GM12864 (cell line): ENCODE measurements at regions not wholly inside any gene's neighbourhood (a gene's known extent, or its start where the extent isn't known, plus 50 kb on each side); places are given as distances from the start of the nearest gene placed in this dataset.

Source experiments
- DNase-seq: peaks from one replicate; pipeline ENCODE4 v3.0.0-alpha.2; 2011; ENCODE audit warnings: low read depth
- H3K4me3 ChIP-seq: 2 replicates; pipeline ENCODE4 v1.5.1; 2011; ENCODE audit warnings: mild to moderate bottlenecking, low read depth, low read length, control low read depth
- CTCF ChIP-seq: IDR thresholded peaks from 2 replicates; pipeline ENCODE4 v1.5.1; 2011; ENCODE audit warnings: low read depth, mild to moderate bottlenecking, moderate library complexity, low read length, control low read depth, inconsistent platforms; ENCODE audit errors: missing control alignments

GRCh38 chr2:199659207-199659606 lies 191.8 kb downstream of the FTCDNL1 start:
- H3K4me3 ChIP-seq, result no peak overlapping the region
- no peak for TF ChIP-seq CTCF
- no peak for DNase-seq

- TF ChIP-seq CTCF, result no peak
- DNase-seq, result peak; percentile 5
Measured at GRCh38 chr2:199646439-199646838, 188.7 kb upstream of the SATB2 start.

GRCh38 chr2:199631129-199631528 lies 173.4 kb upstream of the SATB2 start:
- no peak for DNase-seq
- H3K4me3 ChIP-seq, result no peak overlapping the region

More at GRCh38 chr2:199646439-199646838, 188.7 kb upstream of the SATB2 start:
- H3K4me3 ChIP-seq, result no peak overlapping the region

GRCh38 chr2:199629301-199629700 lies 171.6 kb upstream of the SATB2 start:
- no peak overlapping the region for H3K4me3 ChIP-seq
- TF ChIP-seq CTCF, result no peak
- no peak for DNase-seq

More at GRCh38 chr2:199631129-199631528, 173.4 kb upstream of the SATB2 start:
- TF ChIP-seq CTCF, result no peak

- no peak for TF ChIP-seq CTCF
- no peak for DNase-seq
- H3K4me3 ChIP-seq, result no peak overlapping the region
Measured at GRCh38 chr2:199627417-199627816, 169.7 kb upstream of the SATB2 start.

GRCh38 chr2:199624958-199625357 lies 167.2 kb upstream of the SATB2 start:
- H3K4me3 ChIP-seq, result no peak overlapping the region
- TF ChIP-seq CTCF, result no peak
- DNase-seq, result no peak

- H3K4me3 ChIP-seq, result no peak overlapping the region
- DNase-seq, result no peak
- no peak for TF ChIP-seq CTCF
Measured at GRCh38 chr2:199612509-199613130, 154.9 kb upstream of the SATB2 start.
